Tibial nerve (tissue), 4 donors: ENCODE measurements at regions not wholly inside any gene's neighbourhood (a gene's known extent, or its start where the extent isn't known, plus 50 kb on each side); places are given as distances from the start of the nearest gene placed in this dataset.

ENCODE experiments used
- EP300 ChIP-seq, 2 donors: sonication (generic); formaldehyde crosslinking; IDR thresholded peaks; one replicate each; pipeline ENCODE4 v1.6.1; 2017; ENCODE audit warnings: antibody characterized with exemption in 2 of 2, mild to moderate bottlenecking in 1 of 2
- POLR2A ChIP-seq, 2 donors: fragments of 450-650 bp; IDR thresholded peaks; one replicate each; pipeline ENCODE4 v1.6.1; 2017; ENCODE audit warnings: antibody characterized with exemption in 2 of 2, mild to moderate bottlenecking in 2 of 2, moderate library complexity in 2 of 2
- TF ChIP-seq, protein P1 (sequence below), 5 experiments: fragments of 200-600 bp in 3 of 5; fragments of 450-650 bp in 2 of 5; sonication (generic) in 3 of 5; IDR thresholded peaks; one replicate each; pipeline ENCODE4 v1.5.1; 2016 to 2019; ENCODE audit warnings: antibody characterized with exemption in 5 of 5, mild to moderate bottlenecking in 3 of 5, moderate library complexity in 2 of 5

DNA sequence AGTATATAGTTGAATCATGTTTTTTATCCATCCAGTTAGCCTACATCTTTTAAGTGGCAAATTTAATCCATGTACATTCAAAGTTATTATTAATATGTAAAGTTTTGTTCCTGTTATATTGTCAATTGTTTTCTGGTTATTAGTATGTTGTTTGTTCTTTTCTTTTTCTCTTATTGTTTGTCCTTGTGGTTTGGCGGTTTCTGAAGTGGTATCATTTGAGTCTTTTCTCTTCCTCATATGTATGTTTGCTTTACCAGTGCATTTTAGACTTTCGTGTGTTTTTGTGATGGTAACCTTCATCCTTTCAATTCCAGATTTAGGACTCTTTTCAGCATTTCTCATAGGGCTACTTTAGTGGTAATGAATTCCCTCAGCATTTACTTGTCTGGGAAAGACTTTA, 130.4 kb upstream of the RFX3 start:
- TF ChIP-seq POLR2A (IDR thresholded peaks at IDR 0.05) (no peak), EP300 (IDR thresholded peaks at IDR 0.05) (no peak)
- TF ChIP-seq, protein P1, sequence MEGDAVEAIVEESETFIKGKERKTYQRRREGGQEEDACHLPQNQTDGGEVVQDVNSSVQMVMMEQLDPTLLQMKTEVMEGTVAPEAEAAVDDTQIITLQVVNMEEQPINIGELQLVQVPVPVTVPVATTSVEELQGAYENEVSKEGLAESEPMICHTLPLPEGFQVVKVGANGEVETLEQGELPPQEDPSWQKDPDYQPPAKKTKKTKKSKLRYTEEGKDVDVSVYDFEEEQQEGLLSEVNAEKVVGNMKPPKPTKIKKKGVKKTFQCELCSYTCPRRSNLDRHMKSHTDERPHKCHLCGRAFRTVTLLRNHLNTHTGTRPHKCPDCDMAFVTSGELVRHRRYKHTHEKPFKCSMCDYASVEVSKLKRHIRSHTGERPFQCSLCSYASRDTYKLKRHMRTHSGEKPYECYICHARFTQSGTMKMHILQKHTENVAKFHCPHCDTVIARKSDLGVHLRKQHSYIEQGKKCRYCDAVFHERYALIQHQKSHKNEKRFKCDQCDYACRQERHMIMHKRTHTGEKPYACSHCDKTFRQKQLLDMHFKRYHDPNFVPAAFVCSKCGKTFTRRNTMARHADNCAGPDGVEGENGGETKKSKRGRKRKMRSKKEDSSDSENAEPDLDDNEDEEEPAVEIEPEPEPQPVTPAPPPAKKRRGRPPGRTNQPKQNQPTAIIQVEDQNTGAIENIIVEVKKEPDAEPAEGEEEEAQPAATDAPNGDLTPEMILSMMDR (IDR thresholded peaks at IDR 0.05), result no peak
